GM12874 (cell line): ENCODE measurements at regions not wholly inside any gene's neighbourhood (a gene's known extent, or its start where the extent isn't known, plus 50 kb on each side); places are given as distances from the start of the nearest gene placed in this dataset.

ENCODE experiments used
- TF ChIP-seq, protein P1 (sequence below): IDR thresholded peaks from 2 replicates; pipeline ENCODE4 v1.5.1; 2011; ENCODE audit warnings: low read depth, mild to moderate bottlenecking, control low read depth, low read length, moderate library complexity; ENCODE audit not compliant: insufficient read depth

DNA sequence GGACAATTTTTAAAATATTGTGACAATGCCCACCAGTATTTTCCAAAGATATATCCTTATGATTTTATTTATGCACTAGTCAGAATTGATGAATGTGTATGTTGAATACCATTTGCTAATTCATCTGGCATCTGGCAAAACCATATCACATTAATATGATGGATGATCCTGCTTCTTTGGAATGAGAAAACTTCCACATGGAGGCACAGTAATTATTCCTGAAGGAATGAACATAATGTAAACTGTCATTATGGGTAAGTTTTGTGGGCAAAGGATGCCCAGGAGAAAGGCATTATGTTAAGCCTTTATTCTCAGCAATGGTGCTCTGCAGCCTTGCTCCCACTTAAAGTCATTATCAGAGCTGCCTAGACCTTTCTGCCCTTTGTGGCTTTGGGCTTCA, 113.0 kb upstream of the MME start:
- TF ChIP-seq, protein P1, sequence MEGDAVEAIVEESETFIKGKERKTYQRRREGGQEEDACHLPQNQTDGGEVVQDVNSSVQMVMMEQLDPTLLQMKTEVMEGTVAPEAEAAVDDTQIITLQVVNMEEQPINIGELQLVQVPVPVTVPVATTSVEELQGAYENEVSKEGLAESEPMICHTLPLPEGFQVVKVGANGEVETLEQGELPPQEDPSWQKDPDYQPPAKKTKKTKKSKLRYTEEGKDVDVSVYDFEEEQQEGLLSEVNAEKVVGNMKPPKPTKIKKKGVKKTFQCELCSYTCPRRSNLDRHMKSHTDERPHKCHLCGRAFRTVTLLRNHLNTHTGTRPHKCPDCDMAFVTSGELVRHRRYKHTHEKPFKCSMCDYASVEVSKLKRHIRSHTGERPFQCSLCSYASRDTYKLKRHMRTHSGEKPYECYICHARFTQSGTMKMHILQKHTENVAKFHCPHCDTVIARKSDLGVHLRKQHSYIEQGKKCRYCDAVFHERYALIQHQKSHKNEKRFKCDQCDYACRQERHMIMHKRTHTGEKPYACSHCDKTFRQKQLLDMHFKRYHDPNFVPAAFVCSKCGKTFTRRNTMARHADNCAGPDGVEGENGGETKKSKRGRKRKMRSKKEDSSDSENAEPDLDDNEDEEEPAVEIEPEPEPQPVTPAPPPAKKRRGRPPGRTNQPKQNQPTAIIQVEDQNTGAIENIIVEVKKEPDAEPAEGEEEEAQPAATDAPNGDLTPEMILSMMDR: no peak

DNA sequence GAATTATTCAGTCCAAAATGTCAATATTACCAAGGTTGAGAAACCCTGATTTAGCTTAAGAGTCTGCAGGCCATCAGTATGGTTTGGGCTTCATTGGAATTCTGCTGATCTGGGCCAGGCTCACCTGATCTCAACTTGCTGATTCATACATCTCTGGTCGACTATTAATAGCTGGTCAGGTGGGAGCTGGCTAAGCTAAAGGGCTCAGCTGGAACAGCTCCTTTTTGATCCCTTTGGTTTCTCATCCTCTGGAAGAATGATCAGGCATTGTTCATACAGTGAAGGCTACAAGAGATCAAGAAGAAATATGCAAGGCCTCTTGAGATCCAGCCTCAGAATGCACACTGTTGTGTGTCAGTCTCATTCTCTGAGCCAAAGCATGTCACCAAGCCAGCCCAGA, 123.3 kb upstream of the MME start:
- TF ChIP-seq, protein P1: no peak

- TF ChIP-seq, protein P1: no peak
These were observed 124.1 kb upstream of the MME start for GRCh38 chr3:154955907-154956533.

- TF ChIP-seq, protein P1: no peak
These were observed 125.4 kb upstream of the MME start for GRCh38 chr3:154954757-154955156.

- TF ChIP-seq, protein P1: no peak
These were observed 126.6 kb upstream of the MME start for GRCh38 chr3:154953538-154953937.

DNA sequence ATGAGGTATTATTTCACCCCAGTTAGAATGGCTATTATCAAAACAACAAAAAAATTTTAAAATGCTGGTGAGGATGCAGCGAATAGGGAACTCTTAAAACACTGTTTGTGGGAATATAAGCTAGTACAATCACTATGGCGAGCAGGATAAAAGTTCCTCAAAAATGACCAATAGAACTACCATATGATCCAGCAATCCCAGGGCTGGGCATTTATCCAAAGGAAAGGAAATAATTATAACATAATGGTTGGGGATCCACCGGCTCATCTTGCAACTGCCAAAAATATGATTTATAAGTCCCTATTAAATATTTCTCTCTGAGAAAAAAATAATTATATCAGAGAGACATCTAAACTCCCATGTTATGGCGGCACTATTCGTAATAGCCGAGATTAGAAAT, 127.6 kb upstream of the MME start:
- TF ChIP-seq, protein P1: no peak

GRCh38 chr3:154943981-154944380, 136.1 kb upstream of the MME start:
- TF ChIP-seq, protein P1: no peak
